GM06990 (cell line): ENCODE measurements at regions not wholly inside any gene's neighbourhood (a gene's known extent, or its start where the extent isn't known, plus 50 kb on each side); places are given as distances from the start of the nearest gene placed in this dataset.

Experiments
- DNase-seq: peaks from one replicate; pipeline ENCODE4 v3.0.0-alpha.2; 2011; ENCODE audit not compliant: insufficient read length; ENCODE audit errors: extremely low read depth
- H3K27me3 ChIP-seq: replicated peaks from 2 replicates; pipeline ENCODE4 v1.6.0; 2011; ENCODE audit warnings: low read length; ENCODE audit not compliant: control insufficient read depth, insufficient read depth
- H3K36me3 ChIP-seq: 2 replicates; pipeline ENCODE4 v1.5.1; 2011; ENCODE audit warnings: low read length; ENCODE audit not compliant: control insufficient read depth, insufficient read depth
- H3K4me3 ChIP-seq: replicated peaks from 2 replicates; pipeline ENCODE4 v1.5.1; 2011; ENCODE audit warnings: low read depth, mild to moderate bottlenecking, control low read depth, low read length
- TF ChIP-seq, protein P1 (sequence below): IDR thresholded peaks from 2 replicates; pipeline ENCODE4 v1.5.1; 2011; ENCODE audit warnings: low read length, control low read depth, mild to moderate bottlenecking, inconsistent platforms; ENCODE audit not compliant: insufficient read depth, poor library complexity, severe bottlenecking

DNA sequence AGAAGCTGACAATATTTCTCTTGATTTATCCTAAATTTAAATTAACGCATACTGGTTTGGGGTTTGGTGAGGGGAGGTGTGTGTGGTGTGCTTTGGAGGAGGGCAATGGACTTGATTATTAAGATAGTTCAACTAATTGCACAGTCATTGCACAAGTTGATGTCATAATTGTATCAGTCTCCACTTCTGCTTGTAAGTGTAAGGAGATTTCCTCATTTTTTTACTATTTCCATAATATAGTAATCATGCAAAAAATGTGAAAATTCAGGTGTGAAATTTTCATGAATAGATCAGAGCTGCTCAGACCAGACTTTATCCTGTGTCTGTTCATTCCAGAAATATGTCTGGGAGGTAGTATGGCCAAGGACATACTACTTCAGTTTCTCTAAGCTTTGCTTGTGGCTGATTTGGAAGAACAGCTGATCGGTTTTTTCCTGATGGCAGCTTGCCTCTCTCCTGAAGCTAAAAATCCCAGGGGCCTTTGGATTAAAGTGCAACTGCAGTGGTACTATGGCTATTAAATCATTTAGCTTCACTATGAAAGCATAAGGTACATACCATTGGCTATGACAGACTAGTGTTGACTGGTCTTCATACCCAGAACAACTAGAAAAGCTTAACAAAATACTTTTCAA, 201.8 kb upstream of the MIR17HG start:
- TF ChIP-seq, protein P1, sequence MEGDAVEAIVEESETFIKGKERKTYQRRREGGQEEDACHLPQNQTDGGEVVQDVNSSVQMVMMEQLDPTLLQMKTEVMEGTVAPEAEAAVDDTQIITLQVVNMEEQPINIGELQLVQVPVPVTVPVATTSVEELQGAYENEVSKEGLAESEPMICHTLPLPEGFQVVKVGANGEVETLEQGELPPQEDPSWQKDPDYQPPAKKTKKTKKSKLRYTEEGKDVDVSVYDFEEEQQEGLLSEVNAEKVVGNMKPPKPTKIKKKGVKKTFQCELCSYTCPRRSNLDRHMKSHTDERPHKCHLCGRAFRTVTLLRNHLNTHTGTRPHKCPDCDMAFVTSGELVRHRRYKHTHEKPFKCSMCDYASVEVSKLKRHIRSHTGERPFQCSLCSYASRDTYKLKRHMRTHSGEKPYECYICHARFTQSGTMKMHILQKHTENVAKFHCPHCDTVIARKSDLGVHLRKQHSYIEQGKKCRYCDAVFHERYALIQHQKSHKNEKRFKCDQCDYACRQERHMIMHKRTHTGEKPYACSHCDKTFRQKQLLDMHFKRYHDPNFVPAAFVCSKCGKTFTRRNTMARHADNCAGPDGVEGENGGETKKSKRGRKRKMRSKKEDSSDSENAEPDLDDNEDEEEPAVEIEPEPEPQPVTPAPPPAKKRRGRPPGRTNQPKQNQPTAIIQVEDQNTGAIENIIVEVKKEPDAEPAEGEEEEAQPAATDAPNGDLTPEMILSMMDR: no peak
- no peaks in the 10 kb centered on the region for H3K36me3 ChIP-seq
- no peak for DNase-seq
- H3K4me3 ChIP-seq: no peak overlapping the region
- no peaks in the 10 kb centered on the region for H3K27me3 ChIP-seq

DNA sequence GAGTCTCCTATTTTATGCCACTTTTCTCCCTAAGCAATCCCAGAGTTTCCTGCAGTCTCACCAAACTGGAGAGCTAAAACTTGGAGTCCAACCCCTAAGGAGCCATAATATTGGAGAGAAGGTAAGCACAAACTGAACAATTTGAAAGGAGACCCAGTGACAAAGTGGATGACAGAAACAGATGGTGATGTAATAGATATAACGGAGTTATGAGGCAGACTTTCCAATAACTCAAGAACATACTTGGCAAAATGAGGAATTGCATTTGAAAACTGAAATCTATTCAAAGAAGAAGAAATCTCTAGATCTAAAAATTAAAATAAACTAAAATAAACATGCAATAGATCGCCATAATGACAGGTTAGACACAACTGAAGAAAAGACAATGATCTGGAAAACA, 200.9 kb upstream of the MIR17HG start:
- no peaks in the 10 kb centered on the region for H3K27me3 ChIP-seq
- TF ChIP-seq, protein P1: no peak
- DNase-seq: no peak
- no peak overlapping the region for H3K4me3 ChIP-seq
- no peaks in the 10 kb centered on the region for H3K36me3 ChIP-seq

DNA sequence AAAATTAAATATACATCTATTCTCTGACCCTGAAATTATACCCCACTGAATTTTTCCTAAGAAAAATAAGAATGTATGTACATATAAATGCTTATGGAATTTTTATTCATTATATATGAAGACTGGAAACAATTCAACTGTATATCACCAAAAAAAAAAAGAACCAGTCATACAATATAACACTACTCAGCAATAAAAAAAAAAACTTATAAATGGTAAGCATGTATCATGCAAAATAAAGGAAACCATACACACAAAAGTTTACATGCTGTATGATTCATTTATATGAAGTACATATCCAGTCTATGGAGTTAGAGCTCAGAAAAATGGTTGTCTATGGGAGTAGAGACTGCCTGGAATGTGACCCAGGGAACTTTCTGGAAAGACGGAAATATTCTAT, 199.4 kb upstream of the MIR17HG start:
- no peaks in the 10 kb centered on the region for H3K36me3 ChIP-seq
- TF ChIP-seq, protein P1: no peak
- DNase-seq: no peak
- H3K4me3 ChIP-seq: no peak overlapping the region
- H3K27me3 ChIP-seq: no peaks in the 10 kb centered on the region

DNA sequence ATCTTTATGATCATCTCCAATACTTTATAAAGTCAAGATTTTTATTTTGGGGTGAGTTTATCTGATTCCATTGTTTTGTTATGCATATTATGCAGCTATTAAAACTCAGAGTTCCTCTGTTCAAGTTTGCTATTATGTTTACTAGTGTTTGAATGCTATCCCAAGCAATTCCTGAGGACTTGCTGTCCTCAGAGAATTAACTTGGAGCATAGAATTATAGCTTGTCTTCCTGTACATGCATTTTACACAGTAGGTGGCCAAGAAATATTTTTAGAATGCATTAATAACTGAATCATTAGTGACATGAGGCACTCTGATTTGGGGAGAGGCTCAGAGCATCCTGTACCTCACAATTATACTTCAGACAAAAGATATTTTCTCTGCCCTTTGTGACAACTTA, 195.6 kb upstream of the MIR17HG start:
- no peak overlapping the region for H3K4me3 ChIP-seq
- no peak for DNase-seq
- no peaks in the 10 kb centered on the region for H3K36me3 ChIP-seq
- TF ChIP-seq, protein P1: no peak
- H3K27me3 ChIP-seq: no peaks in the 10 kb centered on the region

DNA sequence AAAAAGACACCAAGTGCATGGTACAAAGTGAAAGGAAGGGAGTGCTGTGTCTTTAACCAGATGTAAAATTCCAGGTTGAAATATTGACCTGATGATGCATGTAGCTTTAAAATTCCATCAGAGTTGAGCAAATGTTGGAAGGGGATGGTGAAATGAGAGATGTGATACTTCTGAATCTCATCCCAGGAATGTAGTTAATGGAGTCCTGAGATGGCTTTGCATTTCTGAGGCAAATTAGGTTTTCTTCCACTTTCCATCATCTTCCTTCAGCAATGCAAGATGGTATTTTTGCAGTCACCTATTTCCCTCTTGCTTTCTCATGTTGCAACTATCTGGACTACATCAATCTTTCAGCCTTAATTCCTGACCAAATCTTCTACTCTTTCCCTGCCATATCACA, 194.1 kb upstream of the MIR17HG start:
- TF ChIP-seq, protein P1: no peak
- no peak for DNase-seq
- H3K27me3 ChIP-seq: no peaks in the 10 kb centered on the region
- no peaks in the 10 kb centered on the region for H3K36me3 ChIP-seq
- no peak overlapping the region for H3K4me3 ChIP-seq
